Dedifferentiated amniotic fluid mesenchymal stem cell (primary cell): ENCODE measurements at regions not wholly inside any gene's neighbourhood (a gene's known extent, or its start where the extent isn't known, plus 50 kb on each side); places are given as distances from the start of the nearest gene placed in this dataset.
A peak's percentile ranks its signal among the peaks of the same experiment; 100 is the strongest.

Source experiments
- DNase-seq: peaks from one replicate; pipeline ENCODE4 v3.0.0-alpha.2; 2016; ENCODE audit errors: extremely low spot score

DNA sequence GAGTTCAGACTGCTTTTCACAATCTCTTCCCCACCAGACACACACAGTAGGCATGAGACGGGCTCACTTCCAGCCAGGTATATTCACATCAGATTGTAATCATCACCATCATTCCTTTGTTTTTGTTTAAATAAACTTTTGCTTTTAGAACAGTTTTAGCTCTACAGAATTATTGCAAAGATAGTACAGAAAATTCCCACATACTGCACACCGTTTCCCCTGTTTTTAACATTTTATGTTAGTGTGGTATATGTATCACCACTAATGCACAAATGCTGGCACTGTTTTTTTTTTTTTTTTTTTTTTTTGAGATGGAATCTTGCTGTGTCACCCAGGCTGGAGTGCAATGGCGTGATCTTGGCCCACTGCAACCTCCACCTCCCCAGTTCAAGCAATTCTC is 83.3 kb upstream of the ANO1 start:
- DNase-seq: no peak

GRCh38 chr11:69995697-69996096 is 82.4 kb upstream of the ANO1 start:
- no peak for DNase-seq

GRCh38 chr11:69996451-69996850 is 81.7 kb upstream of the ANO1 start:
- no peak for DNase-seq

DNA sequence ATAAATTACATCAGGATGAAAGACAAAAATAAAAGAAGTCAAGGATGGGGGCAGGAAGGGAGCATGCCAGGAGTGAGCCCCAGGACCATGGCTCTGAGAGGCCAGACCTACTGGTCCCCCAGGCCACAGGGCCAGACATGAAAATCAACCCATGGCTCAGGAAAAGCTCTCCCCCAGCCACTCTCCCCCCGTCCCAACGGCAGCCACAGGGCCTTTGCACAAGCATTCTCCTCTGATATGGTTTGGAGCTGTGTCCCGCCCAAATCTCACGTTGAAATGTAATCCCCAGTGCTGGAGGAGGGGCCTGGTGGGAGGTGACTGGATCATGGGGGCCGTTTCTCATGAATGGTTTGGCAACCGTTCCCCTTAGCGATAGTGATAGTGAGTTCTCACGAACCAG is 80.8 kb upstream of the ANO1 start:
- DNase-seq: no peak

- no peak for DNase-seq
Observed at GRCh38 chr11:69999721-70000120, 78.4 kb upstream of the ANO1 start.

GRCh38 chr11:70000228-70000627 is 77.9 kb upstream of the ANO1 start:
- no peak for DNase-seq

- no peak for DNase-seq
Observed at GRCh38 chr11:70001246-70001645, 76.9 kb upstream of the ANO1 start.

- DNase-seq: no peak
Observed at GRCh38 chr11:70002433-70002832, 75.7 kb upstream of the ANO1 start.

GRCh38 chr11:70005107-70005818 is 72.9 kb upstream of the ANO1 start:
- peak; percentile 76 for DNase-seq

GRCh38 chr11:70007796-70008195 is 70.3 kb upstream of the ANO1 start:
- DNase-seq: no peak

GRCh38 chr11:70010774-70011173 is 67.3 kb upstream of the ANO1 start:
- no peak for DNase-seq

DNA sequence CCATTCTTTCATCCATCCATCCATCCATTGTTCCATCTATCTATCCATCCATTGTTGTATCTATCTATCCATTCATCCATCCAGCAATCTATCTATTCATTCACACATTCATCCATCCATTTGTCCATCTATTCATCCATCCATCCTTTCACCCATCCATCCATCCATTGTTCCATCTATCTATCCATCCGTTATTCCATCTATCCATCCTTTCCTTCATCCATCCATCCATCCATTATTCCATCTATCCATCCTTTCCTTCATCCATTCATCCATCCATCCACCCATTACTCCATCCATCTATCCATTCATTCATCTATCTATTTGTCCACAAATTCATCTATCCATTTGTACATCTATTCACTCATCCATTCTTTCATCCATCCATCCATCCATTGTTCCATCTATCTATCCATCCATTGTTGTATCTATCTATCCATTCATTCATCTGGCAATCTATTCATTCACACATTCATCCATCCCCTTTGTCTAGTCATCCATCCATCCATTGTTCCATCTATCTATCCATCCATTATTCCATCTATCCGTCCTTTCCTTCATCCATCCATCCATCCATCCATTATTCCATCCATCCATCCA is 65.9 kb upstream of the ANO1 start:
- no peak for DNase-seq

GRCh38 chr11:70014291-70014690 is 63.8 kb upstream of the ANO1 start:
- no peak for DNase-seq

- DNase-seq: peak; percentile 25
Observed at GRCh38 chr11:70016666-70017367, 61.3 kb upstream of the ANO1 start.

DNA sequence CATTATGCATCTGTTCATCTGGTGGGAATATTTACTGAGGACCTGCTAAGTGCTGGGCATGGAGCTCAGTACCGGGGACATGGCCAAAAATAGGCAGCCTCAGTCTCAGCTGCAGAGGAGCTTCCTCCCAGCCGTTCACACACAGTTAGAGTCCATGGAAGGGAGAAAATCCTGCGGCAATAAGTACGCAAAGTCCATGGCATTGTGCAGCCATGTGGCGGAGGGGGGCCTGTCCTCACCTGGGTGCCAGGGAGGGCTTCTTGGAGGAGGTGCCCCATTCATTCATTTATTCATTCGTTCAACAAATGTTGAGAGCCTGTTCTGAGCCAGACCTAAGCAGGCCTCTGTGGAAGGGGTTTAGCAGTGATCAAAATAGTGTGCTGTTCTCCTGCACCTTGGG is 59.3 kb upstream of the ANO1 start:
- DNase-seq: no peak

DNA sequence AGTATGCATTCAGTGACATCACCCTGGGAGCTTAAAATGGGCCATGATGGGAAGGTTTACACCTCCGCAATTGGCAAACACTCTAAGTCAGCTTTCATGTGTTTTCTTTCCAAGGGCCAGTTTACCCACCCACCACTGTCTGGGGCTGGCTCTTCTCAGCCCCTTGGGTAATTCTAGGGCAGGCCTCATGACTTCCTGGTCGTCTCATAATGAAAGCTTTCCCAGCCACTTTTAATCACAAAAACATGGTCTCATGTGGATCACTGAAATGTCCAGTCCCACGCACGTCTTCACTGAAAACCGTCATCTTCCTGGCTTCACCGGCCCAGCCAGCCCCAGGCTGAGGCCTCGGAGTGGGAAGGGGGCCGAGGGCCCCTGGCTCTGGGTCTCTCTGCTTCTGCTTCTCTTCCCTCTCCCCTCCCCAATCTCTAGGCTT is 58.5 kb upstream of the ANO1 start:
- no peak for DNase-seq

DNA sequence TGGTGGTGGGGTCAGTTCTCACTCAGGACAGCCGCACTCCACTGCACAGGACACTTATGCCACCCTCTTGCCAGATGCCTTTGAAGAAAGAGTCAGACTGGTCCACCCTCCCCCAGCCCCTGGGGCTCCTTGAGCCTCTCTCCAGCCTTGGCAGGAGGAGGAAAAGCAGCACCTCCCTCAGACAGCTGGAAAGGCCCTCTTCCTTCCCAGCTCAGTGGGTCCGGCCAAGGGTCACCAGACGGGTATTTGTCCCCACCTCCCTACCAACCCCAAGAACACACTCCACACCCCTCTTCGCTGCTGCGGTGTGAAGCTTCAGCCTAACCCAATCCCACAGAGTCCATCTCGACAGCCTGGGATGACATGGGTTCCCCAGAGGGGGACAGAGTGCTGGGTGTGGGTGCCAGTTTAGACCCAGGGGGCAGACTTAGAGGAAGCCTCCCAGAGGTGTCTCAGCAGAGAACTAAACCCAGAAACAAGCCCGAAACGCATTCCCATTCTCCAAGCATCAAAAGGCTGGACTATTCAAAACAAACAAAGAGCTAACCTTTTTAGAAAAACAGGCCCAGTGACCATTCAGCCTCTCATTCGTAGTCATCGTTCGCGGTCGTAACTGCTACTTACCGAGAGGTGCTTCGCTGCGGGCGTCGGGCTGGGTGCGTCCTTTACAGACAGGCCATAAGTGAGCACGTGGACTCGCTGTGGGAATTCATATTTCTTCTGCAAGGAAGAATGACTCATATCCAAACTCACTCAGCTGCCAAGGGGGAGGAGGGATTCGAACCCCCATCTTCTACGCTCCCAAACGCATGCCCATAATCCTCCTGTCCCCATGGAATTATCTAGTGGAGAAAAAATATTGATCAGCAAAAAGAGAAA is 57.5 kb upstream of the ANO1 start:
- DNase-seq: no peak

DNA sequence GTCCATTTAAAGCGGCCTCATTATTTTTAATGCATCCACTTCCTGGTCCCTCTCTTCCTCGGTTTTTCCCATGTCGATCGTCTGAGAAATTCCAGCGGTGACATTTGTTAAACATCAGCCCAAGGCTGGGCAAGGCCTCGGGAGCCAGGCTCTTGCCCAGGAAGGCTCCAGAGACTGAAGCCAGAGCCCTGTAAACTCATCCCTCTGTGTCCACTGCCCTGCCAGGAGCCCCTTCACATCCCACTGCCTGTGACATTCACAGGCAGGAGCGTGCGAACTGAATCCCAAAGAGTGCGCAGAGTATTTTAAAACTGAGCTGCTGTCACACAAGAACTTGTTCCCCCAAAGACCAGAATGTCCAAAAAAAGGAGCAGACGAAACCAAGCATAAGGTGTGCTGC is 56.5 kb upstream of the ANO1 start:
- no peak for DNase-seq

DNA sequence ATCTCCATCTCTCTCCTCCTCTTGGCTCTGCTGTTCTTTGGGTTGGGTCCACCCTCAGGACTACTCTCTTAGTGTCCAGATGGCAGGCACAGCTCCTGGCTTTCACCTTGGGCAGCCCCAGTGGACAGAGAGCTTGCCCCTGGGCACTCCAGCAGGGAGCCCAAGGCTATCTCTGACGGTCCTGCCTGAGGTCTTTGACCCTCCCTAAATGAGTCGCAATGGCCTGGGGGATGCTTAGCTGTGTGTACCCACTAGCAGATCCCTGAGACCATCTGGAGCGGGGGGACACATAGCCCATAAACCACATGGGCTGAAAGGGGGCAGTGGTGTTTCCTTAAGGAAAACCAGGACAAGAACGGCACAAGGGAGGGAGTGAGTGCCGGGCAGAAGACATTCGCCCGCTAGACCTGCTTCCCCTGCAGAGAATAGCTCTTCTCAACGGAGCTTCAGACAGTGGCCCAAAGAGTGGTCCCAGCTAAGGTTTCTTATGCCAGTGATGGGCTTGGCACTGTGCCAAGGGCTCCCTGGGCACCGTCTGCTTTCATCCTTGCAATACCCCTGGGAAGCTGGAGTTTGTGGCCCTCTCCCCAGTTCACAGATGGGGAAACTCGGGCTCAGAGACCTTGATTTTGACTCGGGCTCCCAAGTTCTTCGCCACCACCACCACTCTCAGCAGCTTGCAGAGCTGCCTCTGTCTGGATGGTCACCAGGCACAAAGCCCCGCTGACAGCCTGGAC is 53.9 kb upstream of the ANO1 start:
- no peak for DNase-seq

GRCh38 chr11:70024773-70025045 is 53.4 kb upstream of the ANO1 start:
- no peak for DNase-seq

GRCh38 chr11:70025308-70025707 is 52.8 kb upstream of the ANO1 start:
- DNase-seq: no peak

- no peak for DNase-seq
Observed at GRCh38 chr11:70026012-70026411, 52.1 kb upstream of the ANO1 start.
